Erythroblast (primary cell): ENCODE measurements at regions not wholly inside any gene's neighbourhood (a gene's known extent, or its start where the extent isn't known, plus 50 kb on each side); places are given as distances from the start of the nearest gene placed in this dataset.

ENCODE experiments used
- GATA1 ChIP-seq: IDR thresholded peaks from 2 replicates; pipeline ENCODE4 v1.6.1; 2011; ENCODE audit warnings: low read depth, mild to moderate bottlenecking, control low read depth, low read length, moderate library complexity
- POLR2A ChIP-seq: IDR thresholded peaks from 2 replicates; pipeline ENCODE4 v1.6.1; 2011; ENCODE audit warnings: mild to moderate bottlenecking, low read length

GRCh38 chr5:10896016-10896415 is 135.0 kb upstream of the DAP start:
- TF ChIP-seq POLR2A = no peak
- TF ChIP-seq GATA1 = no peak
